Astrocyte of the cerebellum (primary cell): ENCODE measurements at regions not wholly inside any gene's neighbourhood (a gene's known extent, or its start where the extent isn't known, plus 50 kb on each side); places are given as distances from the start of the nearest gene placed in this dataset.

Experiments used
- DNase-seq: peaks from one replicate; pipeline ENCODE4 v3.0.0-alpha.2; 2011; ENCODE audit warnings: low read depth
- H3K4me3 ChIP-seq: 2 replicates; pipeline ENCODE4 v1.5.1; 2011; ENCODE audit warnings: mild to moderate bottlenecking, low read depth, low read length, moderate library complexity
- CTCF ChIP-seq: IDR thresholded peaks from 2 replicates; pipeline ENCODE4 v1.5.1; 2012; ENCODE audit warnings: low read length, low read depth, moderate library complexity, mild to moderate bottlenecking; ENCODE audit errors: missing control alignments
- in situ Hi-C: cut with HindIII; loops from 2 replicates; pipeline ENCODE4 v1.10.0; 2017; ENCODE audit warnings: low sequenced_read_pairs

GRCh38 chr15:38189671-38190295 lies 62.9 kb upstream of the SPRED1 start:
- in situ Hi-C loops = no loop called here
- TF ChIP-seq CTCF = no peak
- no peak for DNase-seq
- no peak overlapping the region for H3K4me3 ChIP-seq

GRCh38 chr15:38190501-38190900 lies 62.1 kb upstream of the SPRED1 start:
- H3K4me3 ChIP-seq = no peak overlapping the region
- in situ Hi-C loops = no loop called here
- TF ChIP-seq CTCF = no peak
- DNase-seq = no peak

GRCh38 chr15:38192496-38192895 lies 60.1 kb upstream of the SPRED1 start:
- no peak for TF ChIP-seq CTCF
- in situ Hi-C loops = no loop called here
- no peak for DNase-seq
- H3K4me3 ChIP-seq = no peak overlapping the region

- in situ Hi-C loops = no loop called here
- no peak for TF ChIP-seq CTCF
- no peak overlapping the region for H3K4me3 ChIP-seq
- DNase-seq = no peak
Observed at GRCh38 chr15:38193496-38193895, 59.1 kb upstream of the SPRED1 start.

GRCh38 chr15:38195191-38195901 lies 57.3 kb upstream of the SPRED1 start:
- in situ Hi-C loops = no loop called here
- no peak for DNase-seq
- TF ChIP-seq CTCF = no peak
- H3K4me3 ChIP-seq = no peak overlapping the region

GRCh38 chr15:38196076-38196475 lies 56.6 kb upstream of the SPRED1 start:
- in situ Hi-C loops = no loop called here
- no peak overlapping the region for H3K4me3 ChIP-seq
- no peak for TF ChIP-seq CTCF
- peak; percentile 59 for DNase-seq
